NK-92 treated with Interleukin-12 subunit alpha and Interleukin-12 subunit beta, amount 100 ng/mL, for 24 hours (cell line): ENCODE measurements at regions not wholly inside any gene's neighbourhood (a gene's known extent, or its start where the extent isn't known, plus 50 kb on each side); places are given as distances from the start of the nearest gene placed in this dataset.
"Not testable (repeated sequence)": the region's sequence is repeated elsewhere in the genome, so short reads cannot be mapped to it uniquely, and the experiment has no call there.

Source experiments
- DNase-seq: peaks from one replicate; lab custom pipeline; 2025; lab: John Stamatoyannopoulos, UW

- DNase-seq = no peak
Measured at GRCh38 chr12:128026696-128027574, 240.0 kb upstream of the TMEM132C start.

- DNase-seq = no peak
Measured at GRCh38 chr12:128033473-128033872, 233.5 kb upstream of the TMEM132C start.

- DNase-seq = no peak
Measured at GRCh38 chr12:128040971-128041370, 226.0 kb upstream of the TMEM132C start.

GRCh38 chr12:128042283-128042682 is 224.7 kb upstream of the TMEM132C start:
- not testable (repeated sequence) for DNase-seq

GRCh38 chr12:128042825-128043224 is 224.1 kb upstream of the TMEM132C start:
- DNase-seq = no peak

GRCh38 chr12:128043317-128043716 is 223.7 kb upstream of the TMEM132C start:
- DNase-seq = no peak

- DNase-seq = no peak
Measured at GRCh38 chr12:128047266-128048060, 219.5 kb upstream of the TMEM132C start.

GRCh38 chr12:128052331-128052730 is 214.6 kb upstream of the TMEM132C start:
- no peak for DNase-seq

GRCh38 chr12:128052777-128053176 is 214.2 kb upstream of the TMEM132C start:
- no peak for DNase-seq

GRCh38 chr12:128055567-128055966 is 211.4 kb upstream of the TMEM132C start:
- DNase-seq = no peak

GRCh38 chr12:128056136-128056801 is 210.7 kb upstream of the TMEM132C start:
- no peak for DNase-seq

GRCh38 chr12:128057586-128057985 is 209.4 kb upstream of the TMEM132C start:
- no peak for DNase-seq

- DNase-seq = no peak
Measured at GRCh38 chr12:128059621-128060370, 207.2 kb upstream of the TMEM132C start.

- DNase-seq = no peak
Measured at GRCh38 chr12:128068211-128068610, 198.8 kb upstream of the TMEM132C start.

- DNase-seq = no peak
Measured at GRCh38 chr12:128069359-128069997, 197.5 kb upstream of the TMEM132C start.

GRCh38 chr12:128073937-128074336 is 193.0 kb upstream of the TMEM132C start:
- DNase-seq = no peak

- DNase-seq = no peak
Measured at GRCh38 chr12:128075332-128075731, 191.6 kb upstream of the TMEM132C start.

GRCh38 chr12:128076188-128076587 is 190.8 kb upstream of the TMEM132C start:
- no peak for DNase-seq

GRCh38 chr12:128077211-128077916 is 189.6 kb upstream of the TMEM132C start:
- no peak for DNase-seq

GRCh38 chr12:128077917-128078298 is 189.1 kb upstream of the TMEM132C start:
- DNase-seq = no peak
